GM13977 (cell line): ENCODE measurements at regions not wholly inside any gene's neighbourhood (a gene's known extent, or its start where the extent isn't known, plus 50 kb on each side); places are given as distances from the start of the nearest gene placed in this dataset.

Source experiments
- DNase-seq: peaks from one replicate; pipeline ENCODE4 v3.0.0; 2012; ENCODE audit warnings: low spot score
- in situ Hi-C: fragments of 300-500 bp; cut with MboI; formaldehyde crosslinking; loops from one replicate; pipeline ENCODE4 v1.12.0; 2022; ENCODE audit warnings: low sequenced_read_pairs, low pct_unique_long_range_greater_than_20kb, mixed read lengths, inconsistent platforms; ENCODE audit not compliant: unreplicated experiment
- TF ChIP-seq, protein P1 (sequence below): IDR thresholded peaks from 2 replicates; pipeline ENCODE4 v1.5.1; 2012; ENCODE audit warnings: mild to moderate bottlenecking, control low read depth; ENCODE audit not compliant: insufficient read depth; ENCODE audit errors: extremely low read depth, missing control alignments

DNA sequence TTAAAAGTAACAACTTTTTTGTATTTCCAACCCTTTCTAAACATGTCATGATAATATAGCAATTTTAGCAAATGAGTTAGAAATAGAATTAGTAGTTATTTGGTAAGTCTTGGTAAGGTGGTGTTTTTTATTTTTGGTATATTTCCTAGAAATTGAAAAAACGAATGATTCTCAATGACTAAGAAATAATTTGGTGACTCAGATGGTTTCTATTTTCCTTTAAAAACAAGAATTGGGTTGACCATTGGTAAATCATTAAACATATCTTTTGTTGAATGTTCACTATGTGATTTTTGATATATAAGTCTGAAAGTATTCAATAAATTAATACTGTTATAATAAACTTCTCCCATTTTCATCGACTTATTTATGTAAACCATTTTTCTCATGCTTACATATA lies 206.2 kb upstream of the BANK1 start:
- TF ChIP-seq, protein P1, sequence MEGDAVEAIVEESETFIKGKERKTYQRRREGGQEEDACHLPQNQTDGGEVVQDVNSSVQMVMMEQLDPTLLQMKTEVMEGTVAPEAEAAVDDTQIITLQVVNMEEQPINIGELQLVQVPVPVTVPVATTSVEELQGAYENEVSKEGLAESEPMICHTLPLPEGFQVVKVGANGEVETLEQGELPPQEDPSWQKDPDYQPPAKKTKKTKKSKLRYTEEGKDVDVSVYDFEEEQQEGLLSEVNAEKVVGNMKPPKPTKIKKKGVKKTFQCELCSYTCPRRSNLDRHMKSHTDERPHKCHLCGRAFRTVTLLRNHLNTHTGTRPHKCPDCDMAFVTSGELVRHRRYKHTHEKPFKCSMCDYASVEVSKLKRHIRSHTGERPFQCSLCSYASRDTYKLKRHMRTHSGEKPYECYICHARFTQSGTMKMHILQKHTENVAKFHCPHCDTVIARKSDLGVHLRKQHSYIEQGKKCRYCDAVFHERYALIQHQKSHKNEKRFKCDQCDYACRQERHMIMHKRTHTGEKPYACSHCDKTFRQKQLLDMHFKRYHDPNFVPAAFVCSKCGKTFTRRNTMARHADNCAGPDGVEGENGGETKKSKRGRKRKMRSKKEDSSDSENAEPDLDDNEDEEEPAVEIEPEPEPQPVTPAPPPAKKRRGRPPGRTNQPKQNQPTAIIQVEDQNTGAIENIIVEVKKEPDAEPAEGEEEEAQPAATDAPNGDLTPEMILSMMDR, result no peak
- no peak for DNase-seq
- in situ Hi-C loops, result no loop called here

- TF ChIP-seq, protein P1, result no peak
- in situ Hi-C loops, result no loop called here
- no peak for DNase-seq
Observed at GRCh38 chr4:101563126-101563525, 215.8 kb upstream of the PPP3CA start.

DNA sequence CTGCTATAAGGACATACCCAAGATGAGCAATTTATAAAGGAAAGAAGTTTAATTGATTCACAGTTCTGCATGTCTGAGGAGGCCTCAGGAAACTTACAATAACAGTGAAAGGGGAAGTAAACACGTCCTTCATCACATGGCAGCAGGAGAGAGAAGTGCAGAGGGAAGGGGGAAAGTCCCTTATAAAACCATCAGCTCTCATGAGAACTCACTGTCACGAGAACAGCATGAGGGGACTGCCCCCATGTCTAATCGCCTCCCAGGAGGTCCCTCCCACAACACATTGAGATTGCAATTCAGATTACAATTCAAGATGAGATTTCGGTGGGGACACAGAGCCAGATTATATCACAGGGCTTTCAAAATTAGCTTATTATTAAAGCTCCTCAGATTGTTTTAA lies 209.5 kb upstream of the PPP3CA start:
- in situ Hi-C loops, result no loop called here
- TF ChIP-seq, protein P1, result no peak
- DNase-seq, result no peak

DNA sequence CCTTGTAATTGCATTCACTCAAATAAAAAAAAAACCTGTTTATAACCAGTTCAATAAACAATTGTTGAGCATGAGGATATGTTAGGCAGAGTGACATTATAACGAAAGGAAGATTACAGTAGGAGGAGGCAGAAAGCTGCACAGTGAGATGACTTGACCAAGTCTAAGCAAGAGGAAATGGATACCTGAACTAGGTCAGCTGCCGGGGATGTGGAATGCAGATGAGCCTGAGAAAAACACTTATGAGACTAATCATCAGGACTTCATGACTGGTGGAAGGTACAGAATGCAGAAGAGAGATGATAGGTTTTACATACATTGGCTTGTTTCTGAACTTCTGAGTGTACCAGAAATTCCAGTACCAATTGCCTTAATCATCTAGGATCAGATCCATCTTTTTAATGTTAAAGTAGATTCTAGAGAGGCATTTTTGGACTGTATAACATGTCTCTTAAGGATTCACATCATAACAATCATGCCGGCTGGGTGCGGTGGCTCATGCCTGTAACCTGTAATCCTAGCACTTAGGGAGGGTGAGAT lies 208.1 kb upstream of the PPP3CA start:
- DNase-seq, result no peak
- in situ Hi-C loops, result no loop called here
- TF ChIP-seq, protein P1, result no peak

DNA sequence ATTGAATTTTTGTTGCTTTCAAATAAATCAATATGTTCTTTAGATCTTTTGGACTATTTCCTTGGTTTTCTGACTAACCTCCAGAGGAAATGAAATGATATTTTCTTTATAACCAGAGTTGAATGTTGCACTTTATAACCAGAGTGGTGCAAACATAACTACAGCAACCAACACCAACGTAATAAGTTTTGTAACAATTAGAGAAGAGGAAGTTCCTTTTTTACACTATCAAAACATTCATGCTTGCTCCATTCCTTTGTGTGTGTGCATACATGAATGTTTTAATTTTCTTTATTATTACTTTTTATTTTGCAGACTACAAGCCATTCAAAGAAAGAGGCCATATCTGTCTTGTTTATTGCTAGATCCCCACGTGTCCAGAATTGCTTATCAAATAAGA lies 193.0 kb upstream of the PPP3CA start:
- TF ChIP-seq, protein P1, result no peak
- in situ Hi-C loops, result no loop called here
- no peak for DNase-seq

DNA sequence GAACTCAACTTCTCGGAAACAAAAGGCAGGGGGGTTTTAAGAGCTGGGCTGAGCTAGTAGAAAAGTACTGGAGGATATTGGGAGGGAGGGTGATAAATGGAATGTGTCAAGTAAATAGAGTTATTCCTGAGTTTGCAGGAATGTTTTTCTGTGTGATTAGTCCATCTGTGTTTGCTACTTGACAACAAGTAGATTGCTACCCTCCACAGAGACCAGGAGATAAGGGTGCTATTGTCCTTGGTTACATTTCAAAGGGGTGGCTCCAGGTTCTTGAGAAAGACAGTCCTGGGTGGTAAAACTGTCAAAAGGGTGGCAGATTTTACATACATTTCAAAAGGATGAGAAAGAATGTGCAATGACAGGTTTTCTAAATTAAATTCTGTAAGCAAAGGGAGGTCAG lies 181.2 kb upstream of the PPP3CA start:
- TF ChIP-seq, protein P1, result no peak
- in situ Hi-C loops, result no loop called here
- DNase-seq, result no peak

GRCh38 chr4:101527188-101527587 lies 179.9 kb upstream of the PPP3CA start:
- in situ Hi-C loops, result no loop called here
- TF ChIP-seq, protein P1, result no peak
- peak; percentile 50 for DNase-seq
